GM23338 (cell line): ENCODE measurements at regions not wholly inside any gene's neighbourhood (a gene's known extent, or its start where the extent isn't known, plus 50 kb on each side); places are given as distances from the start of the nearest gene placed in this dataset.

Experiments
- ATAC-seq: fragments of 200-7000 bp; cut with Tn5 transposase; 3 replicates; pipeline ENCODE4 v1.9.1; 2020
- DNase-seq: peaks from one replicate; pipeline ENCODE4 v3.0.0-alpha.2; 2015; ENCODE audit warnings: low spot score
- H2AFZ ChIP-seq: fragments of 200-600 bp; sonication (generic); 2 replicates; pipeline ENCODE4 v1.8.0; 2016; ENCODE audit warnings: antibody characterized with exemption, mild to moderate bottlenecking, moderate library complexity
- H3F3A ChIP-seq: fragments of 200-600 bp; sonication (generic); replicated peaks from 2 replicates; pipeline ENCODE4 v1.8.0; 2017; ENCODE audit warnings: antibody characterized with exemption, mixed run types, low read depth
- H3K27ac ChIP-seq: fragments of 200-600 bp; sonication (generic); 2 replicates; pipeline ENCODE4 v1.6.1; 2016; ENCODE audit warnings: low read depth
- H3K27me3 ChIP-seq: fragments of 200-600 bp; sonication (generic); 2 replicates; pipeline ENCODE4 v1.8.0; 2016; ENCODE audit warnings: mild to moderate bottlenecking, mixed run types, moderate library complexity; ENCODE audit not compliant: insufficient read depth
- H3K36me3 ChIP-seq: fragments of 200-600 bp; sonication (generic); 2 replicates; pipeline ENCODE4 v1.8.0; 2016; ENCODE audit warnings: mild to moderate bottlenecking; ENCODE audit not compliant: insufficient read depth
- H3K4me1 ChIP-seq: fragments of 200-600 bp; sonication (generic); 2 replicates; pipeline ENCODE4 v1.8.0; 2016; ENCODE audit warnings: mild to moderate bottlenecking, moderate library complexity; ENCODE audit not compliant: insufficient read depth
- H3K4me2 ChIP-seq: fragments of 200-600 bp; sonication (generic); 2 replicates; pipeline ENCODE4 v1.7.1; 2017; ENCODE audit warnings: mixed run types
- H3K4me3 ChIP-seq: fragments of 200-600 bp; sonication (generic); 2 replicates; pipeline ENCODE4 v1.6.1; 2016; ENCODE audit warnings: mixed run types
- H3K79me2 ChIP-seq: fragments of 200-600 bp; sonication (generic); replicated peaks from 2 replicates; pipeline ENCODE4 v1.8.0; 2017; ENCODE audit warnings: mild to moderate bottlenecking; ENCODE audit not compliant: insufficient read depth
- H3K9me2 ChIP-seq: fragments of 200-600 bp; sonication (generic); 2 replicates; pipeline ENCODE4 v1.8.0; 2017; ENCODE audit not compliant: insufficient read depth
- H4K20me1 ChIP-seq: fragments of 200-600 bp; sonication (generic); replicated peaks from 2 replicates; pipeline ENCODE4 v1.8.0; 2017; ENCODE audit warnings: mild to moderate bottlenecking; ENCODE audit not compliant: insufficient read depth
- H3K27ac Mint-ChIP-seq: 2 replicates; pipeline ENCODE4 v1.8.0; 2020; ENCODE audit warnings: inconsistent platforms, mild to moderate bottlenecking, moderate library complexity, mixed read lengths
- H3K27me3 Mint-ChIP-seq: 3 replicates; pipeline ENCODE4 v1.8.0; 2022; ENCODE audit warnings: low read depth, mild to moderate bottlenecking, moderate library complexity, mixed read lengths, inconsistent platforms; ENCODE audit not compliant: insufficient read depth, poor library complexity
- H3K36me3 Mint-ChIP-seq: 3 replicates; pipeline ENCODE4 v1.8.0; 2021; ENCODE audit warnings: low read depth, mild to moderate bottlenecking, inconsistent platforms, moderate library complexity, mixed read lengths
- H3K4me1 Mint-ChIP-seq: 3 replicates; pipeline ENCODE4 v1.8.0; 2020; ENCODE audit warnings: mild to moderate bottlenecking, inconsistent platforms, mixed read lengths
- H3K4me3 Mint-ChIP-seq: 3 replicates; pipeline ENCODE4 v1.8.0; 2021; ENCODE audit warnings: moderate library complexity, mild to moderate bottlenecking, inconsistent platforms, mixed read lengths
- H3K9me3 Mint-ChIP-seq: 3 replicates; pipeline ENCODE4 v1.8.0; 2020; ENCODE audit warnings: moderate library complexity, mild to moderate bottlenecking, inconsistent platforms, mixed read lengths
- ZNF114 ChIP-seq: fragments of 250-450 bp; sonication (Bioruptor Pico); IDR thresholded peaks from 2 replicates; pipeline ENCODE4 v1.5.0; 2020; ENCODE audit warnings: mild to moderate bottlenecking, moderate library complexity
- TF ChIP-seq, protein P1 (sequence below): IDR thresholded peaks from one replicate; pipeline ENCODE4 v1.6.1; 2018; ENCODE audit warnings: antibody characterized with exemption; ENCODE audit not compliant: unreplicated experiment
- TF ChIP-seq, protein P2 (sequence below): fragments of 250-450 bp; sonication (Bioruptor Pico); IDR thresholded peaks from 2 replicates; pipeline ENCODE4 v1.5.0; 2020; ENCODE audit warnings: mild to moderate bottlenecking, moderate library complexity

DNA sequence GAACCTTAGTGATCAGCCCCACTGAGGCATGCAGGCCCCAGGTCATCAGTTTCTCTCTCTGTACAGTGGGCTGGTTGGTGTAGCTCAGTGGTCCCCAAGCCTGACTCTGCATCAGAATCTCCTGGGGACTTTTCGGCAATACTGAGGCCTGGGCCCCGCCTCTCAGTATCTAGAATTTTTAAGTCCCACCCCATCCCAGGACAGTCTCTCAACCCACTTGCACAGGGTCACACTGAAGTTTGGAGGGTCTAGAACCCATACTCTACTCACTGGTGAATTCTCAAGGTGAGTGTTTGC lies 216.4 kb downstream of the MATN1 start:
- H3F3A ChIP-seq, result no peaks in the 10 kb centered on the region
- H3K36me3 ChIP-seq, result no peaks in the 10 kb centered on the region
- no peak overlapping the region for H2AFZ ChIP-seq
- no peak for ATAC-seq
- H4K20me1 ChIP-seq, result no peaks in the 10 kb centered on the region
- Mint-ChIP-seq H3K36me3 (no peaks in the 10 kb centered on the region; the same call in 2 of the 3 replicates), H3K27me3 (no peaks in the 10 kb centered on the region), H3K27ac (no peak overlapping the region), H3K4me3 (no peak overlapping the region), H3K4me1 (peaks cover 12% of the 10 kb centered on the region), H3K9me3 (peaks cover 2% of the 10 kb centered on the region; the same call in 2 of the 3 replicates)
- no peaks in the 10 kb centered on the region for H3K4me1 ChIP-seq
- H3K27ac ChIP-seq, result no peak overlapping the region
- H3K9me2 ChIP-seq, result no peaks in the 10 kb centered on the region
- no peak overlapping the region for H3K4me2 ChIP-seq
- no peaks in the 10 kb centered on the region for H3K27me3 ChIP-seq
- no peak for DNase-seq
- H3K4me3 ChIP-seq, result no peak overlapping the region
- TF ChIP-seq, protein P1, sequence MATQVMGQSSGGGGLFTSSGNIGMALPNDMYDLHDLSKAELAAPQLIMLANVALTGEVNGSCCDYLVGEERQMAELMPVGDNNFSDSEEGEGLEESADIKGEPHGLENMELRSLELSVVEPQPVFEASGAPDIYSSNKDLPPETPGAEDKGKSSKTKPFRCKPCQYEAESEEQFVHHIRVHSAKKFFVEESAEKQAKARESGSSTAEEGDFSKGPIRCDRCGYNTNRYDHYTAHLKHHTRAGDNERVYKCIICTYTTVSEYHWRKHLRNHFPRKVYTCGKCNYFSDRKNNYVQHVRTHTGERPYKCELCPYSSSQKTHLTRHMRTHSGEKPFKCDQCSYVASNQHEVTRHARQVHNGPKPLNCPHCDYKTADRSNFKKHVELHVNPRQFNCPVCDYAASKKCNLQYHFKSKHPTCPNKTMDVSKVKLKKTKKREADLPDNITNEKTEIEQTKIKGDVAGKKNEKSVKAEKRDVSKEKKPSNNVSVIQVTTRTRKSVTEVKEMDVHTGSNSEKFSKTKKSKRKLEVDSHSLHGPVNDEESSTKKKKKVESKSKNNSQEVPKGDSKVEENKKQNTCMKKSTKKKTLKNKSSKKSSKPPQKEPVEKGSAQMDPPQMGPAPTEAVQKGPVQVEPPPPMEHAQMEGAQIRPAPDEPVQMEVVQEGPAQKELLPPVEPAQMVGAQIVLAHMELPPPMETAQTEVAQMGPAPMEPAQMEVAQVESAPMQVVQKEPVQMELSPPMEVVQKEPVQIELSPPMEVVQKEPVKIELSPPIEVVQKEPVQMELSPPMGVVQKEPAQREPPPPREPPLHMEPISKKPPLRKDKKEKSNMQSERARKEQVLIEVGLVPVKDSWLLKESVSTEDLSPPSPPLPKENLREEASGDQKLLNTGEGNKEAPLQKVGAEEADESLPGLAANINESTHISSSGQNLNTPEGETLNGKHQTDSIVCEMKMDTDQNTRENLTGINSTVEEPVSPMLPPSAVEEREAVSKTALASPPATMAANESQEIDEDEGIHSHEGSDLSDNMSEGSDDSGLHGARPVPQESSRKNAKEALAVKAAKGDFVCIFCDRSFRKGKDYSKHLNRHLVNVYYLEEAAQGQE, result no peak
- TF ChIP-seq ZNF114 (CRISPR knock-in tag), result no peak
- TF ChIP-seq, protein P2, sequence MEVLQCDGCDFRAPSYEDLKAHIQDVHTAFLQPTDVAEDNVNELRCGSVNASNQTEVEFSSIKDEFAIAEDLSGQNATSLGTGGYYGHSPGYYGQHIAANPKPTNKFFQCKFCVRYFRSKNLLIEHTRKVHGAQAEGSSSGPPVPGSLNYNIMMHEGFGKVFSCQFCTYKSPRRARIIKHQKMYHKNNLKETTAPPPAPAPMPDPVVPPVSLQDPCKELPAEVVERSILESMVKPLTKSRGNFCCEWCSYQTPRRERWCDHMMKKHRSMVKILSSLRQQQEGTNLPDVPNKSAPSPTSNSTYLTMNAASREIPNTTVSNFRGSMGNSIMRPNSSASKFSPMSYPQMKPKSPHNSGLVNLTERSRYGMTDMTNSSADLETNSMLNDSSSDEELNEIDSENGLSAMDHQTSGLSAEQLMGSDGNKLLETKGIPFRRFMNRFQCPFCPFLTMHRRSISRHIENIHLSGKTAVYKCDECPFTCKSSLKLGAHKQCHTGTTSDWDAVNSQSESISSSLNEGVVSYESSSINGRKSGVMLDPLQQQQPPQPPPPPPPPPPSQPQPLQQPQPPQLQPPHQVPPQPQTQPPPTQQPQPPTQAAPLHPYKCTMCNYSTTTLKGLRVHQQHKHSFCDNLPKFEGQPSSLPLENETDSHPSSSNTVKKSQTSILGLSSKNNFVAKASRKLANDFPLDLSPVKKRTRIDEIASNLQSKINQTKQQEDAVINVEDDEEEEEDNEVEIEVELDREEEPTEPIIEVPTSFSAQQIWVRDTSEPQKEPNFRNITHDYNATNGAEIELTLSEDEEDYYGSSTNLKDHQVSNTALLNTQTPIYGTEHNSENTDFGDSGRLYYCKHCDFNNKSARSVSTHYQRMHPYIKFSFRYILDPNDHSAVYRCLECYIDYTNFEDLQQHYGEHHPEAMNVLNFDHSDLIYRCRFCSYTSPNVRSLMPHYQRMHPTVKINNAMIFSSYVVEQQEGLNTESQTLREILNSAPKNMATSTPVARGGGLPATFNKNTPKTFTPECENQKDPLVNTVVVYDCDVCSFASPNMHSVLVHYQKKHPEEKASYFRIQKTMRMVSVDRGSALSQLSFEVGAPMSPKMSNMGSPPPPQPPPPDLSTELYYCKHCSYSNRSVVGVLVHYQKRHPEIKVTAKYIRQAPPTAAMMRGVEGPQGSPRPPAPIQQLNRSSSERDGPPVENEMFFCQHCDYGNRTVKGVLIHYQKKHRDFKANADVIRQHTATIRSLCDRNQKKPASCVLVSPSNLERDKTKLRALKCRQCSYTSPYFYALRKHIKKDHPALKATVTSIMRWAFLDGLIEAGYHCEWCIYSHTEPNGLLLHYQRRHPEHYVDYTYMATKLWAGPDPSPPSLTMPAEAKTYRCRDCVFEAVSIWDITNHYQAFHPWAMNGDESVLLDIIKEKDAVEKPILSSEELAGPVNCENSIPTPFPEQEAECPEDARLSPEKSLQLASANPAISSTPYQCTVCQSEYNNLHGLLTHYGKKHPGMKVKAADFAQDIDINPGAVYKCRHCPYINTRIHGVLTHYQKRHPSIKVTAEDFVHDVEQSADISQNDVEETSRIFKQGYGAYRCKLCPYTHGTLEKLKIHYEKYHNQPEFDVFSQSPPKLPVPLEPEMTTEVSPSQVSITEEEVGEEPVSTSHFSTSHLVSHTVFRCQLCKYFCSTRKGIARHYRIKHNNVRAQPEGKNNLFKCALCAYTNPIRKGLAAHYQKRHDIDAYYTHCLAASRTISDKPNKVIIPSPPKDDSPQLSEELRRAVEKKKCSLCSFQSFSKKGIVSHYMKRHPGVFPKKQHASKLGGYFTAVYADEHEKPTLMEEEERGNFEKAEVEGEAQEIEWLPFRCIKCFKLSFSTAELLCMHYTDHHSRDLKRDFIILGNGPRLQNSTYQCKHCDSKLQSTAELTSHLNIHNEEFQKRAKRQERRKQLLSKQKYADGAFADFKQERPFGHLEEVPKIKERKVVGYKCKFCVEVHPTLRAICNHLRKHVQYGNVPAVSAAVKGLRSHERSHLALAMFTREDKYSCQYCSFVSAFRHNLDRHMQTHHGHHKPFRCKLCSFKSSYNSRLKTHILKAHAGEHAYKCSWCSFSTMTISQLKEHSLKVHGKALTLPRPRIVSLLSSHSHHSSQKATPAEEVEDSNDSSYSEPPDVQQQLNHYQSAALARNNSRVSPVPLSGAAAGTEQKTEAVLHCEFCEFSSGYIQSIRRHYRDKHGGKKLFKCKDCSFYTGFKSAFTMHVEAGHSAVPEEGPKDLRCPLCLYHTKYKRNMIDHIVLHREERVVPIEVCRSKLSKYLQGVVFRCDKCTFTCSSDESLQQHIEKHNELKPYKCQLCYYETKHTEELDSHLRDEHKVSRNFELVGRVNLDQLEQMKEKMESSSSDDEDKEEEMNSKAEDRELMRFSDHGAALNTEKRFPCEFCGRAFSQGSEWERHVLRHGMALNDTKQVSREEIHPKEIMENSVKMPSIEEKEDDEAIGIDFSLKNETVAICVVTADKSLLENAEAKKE, result no peak
- no peaks in the 10 kb centered on the region for H3K79me2 ChIP-seq
